NCI-H1092 (cell line): ENCODE measurements at regions not wholly inside any gene's neighbourhood (a gene's known extent, or its start where the extent isn't known, plus 50 kb on each side); places are given as distances from the start of the nearest gene placed in this dataset.
"Not testable (repeated sequence)": the region's sequence is repeated elsewhere in the genome, so short reads cannot be mapped to it uniquely, and the experiment has no call there.

Experiments used
- DNase-seq: peaks from one replicate; lab custom pipeline; 2025; lab: John Stamatoyannopoulos, UW

DNA sequence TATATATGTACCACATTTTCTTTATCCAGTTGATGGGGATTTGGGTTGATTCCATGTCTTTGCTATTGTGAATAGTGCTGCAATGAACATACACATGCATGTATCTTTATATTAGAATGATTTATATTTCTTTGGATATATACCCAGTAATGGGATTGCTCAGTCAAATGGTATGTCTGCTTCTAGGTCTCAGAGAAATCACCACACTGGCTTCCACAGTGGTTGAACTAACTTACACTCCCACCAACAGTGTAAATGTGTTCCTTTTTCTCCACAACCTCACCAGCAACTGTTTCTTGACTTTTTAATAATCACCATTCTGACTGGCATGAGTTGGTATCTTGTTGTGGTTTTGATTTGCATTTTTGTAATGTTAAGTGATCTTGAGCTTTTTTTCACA lies 452.2 kb upstream of the FLRT2 start:
- DNase-seq, result not testable (repeated sequence)

DNA sequence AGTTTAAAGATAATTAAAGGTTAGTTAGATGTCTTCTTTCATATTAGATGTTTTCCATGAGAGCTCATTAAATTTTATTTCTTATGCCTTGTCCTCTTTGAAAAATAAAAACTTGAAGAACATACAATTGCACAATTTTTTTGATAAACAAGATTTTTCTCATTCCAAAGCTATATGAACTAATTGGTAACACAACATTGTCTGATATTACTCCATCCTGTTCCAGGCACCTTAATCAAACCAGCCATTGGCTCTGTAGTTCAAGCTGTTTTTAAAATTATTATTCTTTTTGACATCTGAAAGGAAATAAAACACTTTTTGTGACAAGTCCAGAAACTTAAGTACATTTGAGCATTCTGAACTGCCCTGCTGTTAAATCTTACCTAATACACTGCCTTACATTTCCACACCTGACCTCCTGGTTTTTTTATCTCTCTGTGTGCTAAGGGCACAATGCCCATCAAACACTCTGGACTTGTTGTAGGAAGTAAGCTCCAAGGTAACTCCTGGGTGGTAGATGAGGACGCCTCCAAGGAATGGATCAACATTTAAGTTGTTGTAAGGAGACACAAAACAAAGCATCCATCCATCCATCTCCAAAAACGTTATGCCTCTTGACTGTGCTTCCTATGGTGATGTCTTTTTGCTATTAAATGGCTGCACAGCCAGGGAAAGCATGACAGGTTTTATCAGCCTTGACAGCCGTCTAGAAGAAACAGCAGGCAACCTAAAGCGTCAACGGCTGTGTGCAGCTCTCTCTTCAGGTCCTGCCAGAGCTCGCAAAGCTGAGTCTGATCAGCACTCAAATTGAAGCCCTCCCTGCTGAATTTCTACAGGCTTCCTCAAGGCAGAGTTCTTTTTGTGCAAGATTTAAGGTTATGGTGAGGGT lies 449.9 kb upstream of the FLRT2 start:
- no peak for DNase-seq

DNA sequence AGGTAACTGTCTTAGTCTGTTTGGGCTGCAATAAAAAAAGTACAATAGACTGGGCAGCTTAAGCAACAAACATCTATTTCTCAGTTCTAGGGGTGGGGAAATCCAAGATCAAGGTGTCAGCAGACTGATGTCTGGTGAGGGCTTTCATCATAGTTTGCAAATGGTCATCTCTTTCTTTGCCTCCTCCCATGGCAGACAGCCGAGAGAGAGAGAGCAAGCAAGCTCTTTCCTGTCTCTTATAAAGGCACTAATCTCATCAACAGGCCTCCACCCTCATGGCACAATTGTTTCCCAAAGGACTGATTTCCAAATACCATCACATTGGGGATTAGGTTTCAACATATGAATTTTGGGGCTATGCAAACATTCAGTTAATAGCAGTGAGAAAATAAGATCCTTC lies 445.6 kb upstream of the FLRT2 start:
- no peak for DNase-seq

DNA sequence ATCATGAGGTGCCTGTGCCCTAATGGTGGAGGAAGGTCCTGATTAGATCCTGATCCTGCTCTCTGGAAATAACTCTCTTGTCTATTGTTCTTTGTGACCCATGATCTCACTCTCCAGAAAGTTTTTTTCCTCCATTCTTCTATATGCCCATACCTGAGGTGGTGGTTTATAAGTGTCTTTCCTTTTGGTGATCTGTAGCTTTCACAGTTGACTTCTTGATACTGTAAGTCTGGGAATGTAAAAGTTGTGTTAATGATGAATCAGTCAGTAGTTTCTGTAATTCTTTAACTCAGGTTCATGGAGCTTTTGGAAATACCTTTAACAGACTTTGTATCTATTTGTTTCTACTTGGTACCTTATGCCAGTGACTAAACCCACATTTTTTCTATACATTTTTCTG lies 444.0 kb upstream of the FLRT2 start:
- no peak for DNase-seq

DNA sequence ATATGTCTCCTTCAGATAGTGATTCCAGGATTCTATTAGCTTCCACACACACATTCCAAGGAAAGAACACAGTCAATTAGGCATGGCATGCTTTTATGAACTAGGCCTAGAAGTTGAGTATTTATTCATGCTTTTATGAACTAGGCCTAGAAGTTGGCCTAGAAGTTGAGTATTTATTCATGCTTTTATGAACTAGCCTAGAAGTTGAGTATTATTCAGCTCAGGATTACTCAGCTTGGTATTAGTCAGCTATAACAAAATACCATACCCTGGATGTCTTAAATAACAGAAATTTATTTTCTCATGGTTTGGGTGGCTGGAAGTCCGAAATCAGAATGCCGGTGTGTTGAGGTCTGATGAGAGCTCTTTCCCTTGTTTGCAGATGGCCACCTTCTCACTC lies 442.7 kb upstream of the FLRT2 start:
- no peak for DNase-seq

DNA sequence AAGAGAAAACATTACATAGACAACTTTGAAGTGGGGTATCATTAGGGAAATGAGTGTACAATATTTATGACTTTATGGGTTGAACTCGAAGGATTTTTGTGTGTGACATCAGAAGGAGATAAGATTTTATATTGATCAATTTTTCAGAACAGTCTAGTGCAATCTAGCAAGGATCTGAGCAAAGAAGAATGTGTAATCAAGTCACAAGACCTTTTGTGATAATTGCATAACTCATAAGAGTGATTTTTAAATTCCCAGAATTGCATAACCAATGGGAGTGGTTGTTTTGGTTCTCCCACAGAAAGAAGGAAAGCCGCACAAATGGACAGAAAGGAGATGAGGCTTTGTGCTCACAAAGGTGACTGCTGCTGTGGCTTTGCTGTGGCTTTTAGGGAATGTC lies 441.8 kb upstream of the FLRT2 start:
- DNase-seq, result no peak

DNA sequence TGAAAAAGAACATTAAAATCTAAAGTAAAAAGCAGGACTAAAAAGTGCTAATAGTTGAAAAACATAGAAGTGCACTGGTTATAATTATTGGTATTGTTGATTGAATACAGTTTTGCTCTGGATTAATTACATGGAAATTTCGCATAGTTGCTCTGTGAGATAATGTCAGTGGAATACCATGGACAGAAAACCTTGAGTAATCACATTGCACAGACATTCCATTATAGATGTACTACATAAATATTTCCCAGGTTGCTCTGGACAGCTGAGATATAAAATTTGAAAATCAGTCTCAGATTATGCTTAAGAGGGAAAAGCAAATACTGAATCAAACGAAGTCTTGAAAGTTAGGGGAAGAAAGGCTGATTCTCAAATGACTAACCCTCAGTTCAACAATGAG lies 439.3 kb upstream of the FLRT2 start:
- DNase-seq, result no peak

DNA sequence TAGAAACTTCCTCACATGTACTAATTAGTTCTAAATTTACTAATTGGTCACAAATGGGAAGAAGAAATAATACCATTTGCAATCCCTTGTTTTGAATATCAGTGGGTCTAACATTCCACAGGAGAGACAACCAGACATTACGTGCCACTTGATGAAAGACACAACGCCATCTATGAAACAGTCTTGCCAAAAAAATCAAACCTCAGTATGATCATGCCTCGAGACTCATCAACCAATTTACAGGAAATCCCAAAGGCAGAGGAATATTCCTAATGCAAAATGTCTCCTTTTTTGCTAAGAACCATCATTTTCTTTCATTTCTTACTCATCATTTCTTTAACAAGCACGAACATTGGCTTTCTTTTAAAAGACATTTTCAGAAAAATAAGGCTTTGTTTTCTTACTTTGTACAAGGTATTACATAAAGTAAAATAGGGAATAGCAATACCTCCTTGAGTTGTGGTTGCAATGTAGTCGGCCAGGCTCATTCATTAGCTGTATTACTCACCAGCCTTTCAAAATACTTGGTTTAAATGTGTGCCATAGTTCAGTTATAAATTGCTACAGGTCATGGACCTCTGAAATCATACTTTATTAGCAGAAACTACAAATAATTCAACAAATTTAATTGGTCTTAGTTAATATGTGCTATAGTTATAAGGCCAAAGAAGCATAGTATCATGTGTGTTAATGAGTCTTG lies 436.2 kb upstream of the FLRT2 start:
- DNase-seq, result no peak

DNA sequence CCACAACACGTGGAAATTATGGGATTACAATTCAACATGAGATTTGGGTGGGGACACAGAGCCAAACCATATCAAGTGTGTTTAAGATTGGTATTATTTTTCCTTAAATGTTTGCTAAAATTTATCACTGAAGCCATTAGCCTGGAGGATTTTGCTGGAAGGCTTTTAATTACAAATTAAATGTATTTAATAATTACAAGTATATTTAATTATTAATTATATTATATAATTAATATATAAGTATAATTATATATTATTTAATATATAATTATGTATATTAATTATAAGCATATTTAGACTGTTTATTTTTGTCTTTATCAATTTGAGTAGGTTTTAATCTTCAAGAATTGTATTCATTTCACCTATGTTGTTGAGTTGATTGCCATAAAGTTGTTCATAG lies 427.4 kb upstream of the FLRT2 start:
- DNase-seq, result no peak

DNA sequence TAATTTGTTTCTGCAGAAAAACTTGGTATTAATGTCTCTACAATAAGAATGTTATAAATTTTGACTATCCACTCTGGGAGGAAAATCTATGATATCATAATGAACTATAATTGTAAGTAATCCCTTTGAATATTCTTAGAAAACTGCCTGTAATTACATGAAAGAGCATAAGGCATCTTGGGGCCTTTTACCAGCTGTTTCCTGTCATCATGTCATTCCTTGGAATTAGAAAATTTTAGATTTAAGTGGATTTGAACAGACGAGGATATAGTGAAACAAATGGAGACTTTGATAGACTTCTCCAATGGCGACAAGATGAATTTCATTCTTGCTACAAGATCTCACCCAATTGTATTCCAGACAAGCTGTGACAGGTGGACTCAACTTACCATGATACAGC lies 423.4 kb upstream of the FLRT2 start:
- no peak for DNase-seq

DNA sequence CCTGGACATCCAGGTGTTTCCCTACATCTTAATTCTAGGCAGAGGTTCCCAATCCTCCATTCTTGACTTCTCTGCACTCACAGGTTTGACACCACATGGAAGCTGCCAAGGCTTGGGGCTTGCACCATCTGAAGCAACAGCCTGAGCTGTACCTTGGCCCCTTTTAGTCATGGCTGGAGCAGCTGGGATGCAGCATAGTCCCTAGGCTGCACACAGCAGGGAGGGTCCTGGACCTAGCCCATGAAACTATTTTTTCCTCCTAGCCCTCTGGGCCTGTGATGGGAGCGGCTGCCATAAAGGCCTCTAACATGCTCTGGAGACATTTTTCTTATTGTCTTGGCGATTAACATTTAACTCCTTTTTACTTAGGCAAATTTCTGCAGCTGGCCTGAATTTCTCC lies 417.2 kb upstream of the FLRT2 start:
- no peak for DNase-seq

DNA sequence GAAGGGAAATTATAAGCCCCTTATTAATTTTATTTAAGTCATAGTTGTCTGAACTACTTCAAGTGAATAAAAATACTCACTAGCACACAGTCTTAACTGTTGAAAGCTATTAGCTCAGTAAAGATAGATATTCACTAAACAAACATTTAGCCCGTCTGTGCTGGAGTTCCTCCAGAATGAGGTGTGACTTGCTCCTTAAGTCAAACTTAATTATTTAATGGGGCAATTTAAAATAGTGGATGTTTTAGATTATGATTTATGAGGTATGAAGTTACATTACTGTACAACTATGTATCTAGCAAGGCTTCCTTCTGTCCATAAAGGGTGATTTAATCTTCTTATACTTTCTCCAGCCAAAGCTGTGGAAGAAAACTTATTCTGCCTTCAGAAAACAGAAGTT lies 414.0 kb upstream of the FLRT2 start:
- no peak for DNase-seq

DNA sequence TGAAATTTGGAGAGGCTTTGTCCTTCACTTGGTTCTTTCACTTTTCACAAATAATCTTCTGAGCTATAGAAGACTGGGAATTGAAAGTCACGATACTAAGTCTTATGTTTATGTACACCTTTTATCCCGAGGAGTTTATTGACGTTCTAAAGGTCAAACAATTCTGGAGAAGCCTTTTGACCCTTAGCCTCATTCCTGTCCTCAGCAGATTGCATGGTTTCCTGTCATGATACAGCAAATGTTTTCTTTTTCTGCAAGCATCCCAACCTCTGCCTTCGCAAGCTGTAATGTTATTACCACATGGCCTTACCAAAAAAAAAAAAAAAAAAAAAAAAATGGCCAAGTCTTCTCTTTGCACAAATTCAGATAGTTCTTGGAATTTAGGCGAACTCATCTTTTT lies 411.7 kb upstream of the FLRT2 start:
- DNase-seq, result no peak

DNA sequence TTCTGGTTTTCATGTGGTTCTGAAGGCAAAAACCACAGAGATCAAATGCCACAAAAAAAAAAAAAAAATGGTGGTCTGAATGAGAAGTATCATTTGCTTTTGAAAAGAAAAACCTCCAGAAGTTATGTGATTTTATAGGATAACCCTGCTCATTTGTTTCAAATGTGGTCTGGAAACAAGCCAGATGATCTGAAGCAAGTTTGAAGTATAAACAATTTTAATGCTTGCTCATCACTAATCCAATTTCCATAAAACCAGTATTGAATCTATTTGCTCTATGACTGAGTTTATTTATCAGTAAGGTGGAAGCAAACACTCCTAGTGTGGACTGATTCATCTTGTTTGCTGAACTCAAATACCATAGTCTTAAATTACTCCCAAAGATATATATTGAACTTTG lies 407.3 kb upstream of the FLRT2 start:
- DNase-seq, result no peak

DNA sequence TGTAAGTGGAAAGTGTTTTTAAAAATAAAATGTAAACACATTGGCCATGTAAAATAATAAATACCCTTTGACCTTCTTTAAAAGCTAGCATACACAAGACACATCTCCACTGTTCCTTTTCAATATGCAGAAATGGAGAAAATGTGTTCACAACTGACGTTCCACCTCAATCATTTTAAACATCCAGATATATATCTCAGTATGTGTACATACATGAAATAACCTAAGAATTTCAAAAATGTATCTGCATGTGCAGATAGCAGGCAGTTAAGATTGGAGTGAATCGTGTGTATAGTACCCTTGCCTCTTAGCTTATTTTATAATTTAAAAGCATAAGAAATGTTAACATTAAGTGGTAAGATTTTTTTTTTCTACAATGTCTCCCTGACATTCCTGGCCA lies 406.2 kb upstream of the FLRT2 start:
- DNase-seq, result no peak

DNA sequence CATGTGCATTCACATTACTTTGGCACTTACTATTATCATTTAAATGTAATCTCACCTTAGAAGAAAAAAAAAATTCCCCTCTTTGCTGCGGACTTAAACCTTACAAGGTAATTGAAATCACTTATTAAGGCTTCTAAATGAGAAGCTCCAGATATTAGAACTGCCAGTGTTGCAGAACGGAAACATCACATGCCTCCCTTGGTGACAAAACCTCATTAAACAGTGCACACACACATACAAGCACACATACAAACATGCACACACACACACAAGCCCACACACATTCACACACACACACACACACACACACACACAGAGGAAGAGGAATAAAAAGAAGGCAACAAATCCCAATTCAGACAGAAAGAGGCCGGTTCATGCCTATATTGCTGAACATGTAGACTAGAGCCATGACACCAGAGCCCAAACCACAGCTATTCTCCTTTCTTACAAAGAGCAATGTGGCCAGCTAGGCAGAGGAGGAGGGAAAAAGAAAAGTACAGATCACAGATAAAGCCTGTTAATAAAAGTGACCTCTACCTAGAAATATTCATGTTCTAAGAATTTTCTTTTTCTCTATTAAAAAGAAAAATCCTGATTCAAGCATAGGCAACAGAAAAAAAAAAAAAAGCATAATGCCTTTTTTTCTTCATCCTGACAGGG lies 405.2 kb upstream of the FLRT2 start:
- no peak for DNase-seq

DNA sequence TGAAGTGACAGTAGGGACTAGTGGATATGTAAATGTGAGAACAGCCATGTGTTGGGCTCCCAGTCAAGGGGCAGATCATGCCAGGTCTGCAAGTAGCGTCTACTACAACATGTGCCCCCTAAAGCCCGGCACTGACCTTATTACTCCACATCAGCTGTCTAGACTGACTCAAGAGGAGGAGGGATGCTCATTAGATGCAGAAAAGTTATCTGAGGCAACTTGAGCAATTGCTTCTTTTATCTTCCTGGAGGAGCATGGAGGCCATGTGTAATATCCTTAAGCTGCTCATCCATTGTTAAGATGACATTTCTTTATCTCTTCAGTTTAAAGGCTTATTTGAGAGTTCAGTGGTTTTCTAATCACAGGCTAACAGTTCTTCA lies 404.7 kb upstream of the FLRT2 start:
- DNase-seq, result no peak

DNA sequence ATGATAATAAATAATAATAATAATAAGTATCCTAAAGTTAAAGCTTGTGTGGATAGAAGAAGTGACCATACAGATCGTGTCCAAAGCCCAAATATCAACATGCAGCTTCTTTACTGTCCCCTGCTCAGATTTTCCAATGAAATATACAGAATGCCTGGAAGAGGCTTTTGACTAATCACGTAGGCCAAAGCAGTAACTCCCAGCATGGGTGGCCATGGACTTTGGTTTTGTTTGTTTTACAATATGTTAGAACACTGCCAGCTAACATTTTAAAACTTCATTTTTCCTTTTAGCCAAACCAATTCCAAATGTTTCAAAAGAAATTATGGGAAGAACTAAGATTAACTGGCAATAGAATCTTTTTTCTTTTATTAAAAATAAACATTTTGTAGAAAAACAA lies 400.0 kb upstream of the FLRT2 start:
- no peak for DNase-seq

DNA sequence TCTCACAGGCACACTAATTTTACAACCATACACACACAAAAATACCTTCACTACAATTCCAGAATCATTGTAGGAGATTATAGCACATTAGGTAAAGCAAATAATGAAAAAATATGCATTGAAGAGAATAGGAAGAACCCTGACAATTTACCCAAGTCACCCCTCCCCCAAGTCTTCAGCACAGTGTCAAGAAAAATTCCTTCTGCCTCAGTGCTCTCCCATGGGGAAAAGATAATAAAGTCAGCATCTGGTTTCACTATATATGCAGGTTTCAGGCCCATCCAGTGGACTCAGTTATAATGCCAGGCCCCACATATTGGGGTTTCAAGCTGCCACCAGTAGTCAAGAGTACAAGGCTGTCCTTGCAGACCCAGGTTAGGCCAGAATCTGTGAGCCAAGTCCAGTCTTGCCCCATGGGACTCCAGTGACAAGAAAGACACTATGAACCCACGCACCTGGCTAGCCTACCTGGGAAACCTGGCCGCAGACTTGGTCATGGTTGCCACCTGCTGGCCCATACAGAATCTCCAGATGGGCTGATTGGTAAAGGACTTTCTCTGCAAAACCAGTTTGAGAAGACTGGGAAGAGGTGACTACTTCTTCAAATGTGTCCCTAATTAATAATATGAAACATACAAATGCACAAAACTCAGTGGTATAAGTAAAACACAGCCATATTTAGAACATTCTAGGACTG lies 398.6 kb upstream of the FLRT2 start:
- no peak for DNase-seq

DNA sequence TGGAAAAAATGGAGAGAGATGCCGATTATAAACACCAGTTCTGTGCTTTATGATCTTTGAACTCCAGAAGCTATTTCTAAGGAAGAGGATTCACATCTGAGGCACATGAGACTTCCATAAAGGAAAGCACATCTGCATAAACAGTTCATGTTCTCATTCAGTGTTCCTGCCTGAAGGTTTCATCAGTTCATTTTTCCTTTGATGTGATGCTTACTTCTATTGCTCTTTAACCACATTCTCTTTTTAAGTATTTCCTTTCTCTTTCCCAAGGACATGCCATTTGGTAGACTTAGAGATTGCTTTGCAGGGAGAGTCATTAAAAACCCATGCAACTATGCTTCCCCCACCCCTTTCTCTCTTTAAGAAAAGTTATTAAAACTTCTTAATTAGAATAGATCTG lies 387.0 kb upstream of the FLRT2 start:
- no peak for DNase-seq

DNA sequence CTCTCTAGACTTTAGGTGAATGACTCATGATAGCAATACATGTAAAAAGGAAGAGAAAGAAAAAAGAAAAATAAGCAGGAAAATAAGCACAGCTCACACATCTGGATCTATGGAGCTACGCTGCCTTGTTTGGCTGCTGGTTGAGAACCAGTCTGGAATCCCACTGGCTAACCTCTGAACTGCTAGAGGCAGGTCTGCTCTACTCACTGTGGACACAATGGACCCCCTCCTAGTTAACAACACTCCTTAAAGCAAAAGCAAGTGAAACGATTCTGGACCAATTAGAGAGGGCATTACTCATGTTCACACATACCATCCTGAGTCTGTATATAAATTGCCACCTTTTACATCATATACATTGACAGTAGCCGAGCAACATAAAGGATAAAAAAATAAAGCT lies 383.2 kb upstream of the FLRT2 start:
- DNase-seq, result no peak

DNA sequence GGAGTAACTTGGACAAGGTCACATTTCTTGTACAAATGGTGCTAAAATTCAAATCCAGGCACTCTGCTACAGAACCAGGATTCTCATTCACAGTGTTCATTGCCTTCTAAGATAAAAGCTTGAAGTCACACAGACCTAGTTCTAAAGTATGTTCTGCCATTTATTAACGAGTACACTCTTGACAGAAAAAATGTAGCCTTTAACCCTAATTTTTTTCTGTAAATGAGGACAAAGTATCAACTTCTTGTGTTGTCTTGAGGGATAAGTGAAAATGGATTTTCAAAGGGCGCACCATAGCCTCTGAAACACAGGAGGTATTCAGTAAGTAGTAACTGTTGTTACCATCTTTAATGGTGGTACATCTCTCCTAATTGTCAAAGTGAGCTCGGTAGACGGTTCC lies 379.8 kb upstream of the FLRT2 start:
- no peak for DNase-seq

DNA sequence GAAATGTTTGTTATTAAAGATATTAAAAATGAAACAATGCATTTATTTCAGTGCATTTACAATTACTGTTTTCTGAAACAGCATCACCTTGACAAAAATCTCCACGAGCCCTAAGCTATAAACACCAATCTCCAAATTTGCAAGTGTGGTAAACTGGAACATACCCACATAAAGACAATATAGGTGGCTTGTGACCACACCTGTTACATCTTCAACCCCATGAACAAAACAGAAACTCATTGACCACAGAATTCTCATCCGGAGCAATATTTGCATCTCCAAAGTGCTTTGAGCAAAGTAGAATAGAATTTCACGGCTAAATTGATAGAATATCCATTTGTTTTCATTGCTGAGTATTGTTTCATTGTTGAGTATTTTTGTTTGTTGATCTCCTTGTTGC lies 375.2 kb upstream of the FLRT2 start:
- no peak for DNase-seq
